ENCODE measurements at regions not wholly inside any gene's neighbourhood (a gene's known extent, or its start where the extent isn't known, plus 50 kb on each side); places are given as distances from the start of the nearest gene placed in this dataset.
"Not testable (repeated sequence)": the region's sequence is repeated elsewhere in the genome, so short reads cannot be mapped to it uniquely, and the experiment has no call there.

GRCh38 chr12:40431169-40431568 lies 206.4 kb downstream of the LRRK2 start:
- no peak for DNase-seq

- no peak for DNase-seq
Measured at GRCh38 chr12:40435251-40435650, 210.5 kb downstream of the LRRK2 start.

- no peak for DNase-seq
Measured at GRCh38 chr12:40435951-40436350, 211.2 kb downstream of the LRRK2 start.

GRCh38 chr12:40436564-40436963 lies 211.8 kb downstream of the LRRK2 start:
- DNase-seq, result no peak

GRCh38 chr12:40439771-40440492 lies 215.1 kb downstream of the LRRK2 start:
- no peak for DNase-seq

GRCh38 chr12:40444174-40444573 lies 219.4 kb downstream of the LRRK2 start:
- no peak for DNase-seq

- peak; percentile 8 for DNase-seq
Measured at GRCh38 chr12:40446385-40446784, 221.6 kb downstream of the LRRK2 start.

GRCh38 chr12:40448523-40448922 lies 223.7 kb downstream of the LRRK2 start:
- DNase-seq, result not testable (repeated sequence)

- DNase-seq, result no peak
Measured at GRCh38 chr12:40451661-40452060, 226.9 kb downstream of the LRRK2 start.

- DNase-seq, result no peak
Measured at GRCh38 chr12:40464121-40464520, 228.1 kb upstream of the CNTN1 start.

GRCh38 chr12:40469736-40470135 lies 222.5 kb upstream of the CNTN1 start:
- DNase-seq, result no peak

GRCh38 chr12:40473962-40474361 lies 218.3 kb upstream of the CNTN1 start:
- no peak for DNase-seq

- DNase-seq, result no peak
Measured at GRCh38 chr12:40474630-40475029, 217.6 kb upstream of the CNTN1 start.

- no peak for DNase-seq
Measured at GRCh38 chr12:40499856-40500255, 192.4 kb upstream of the CNTN1 start.

GRCh38 chr12:40502322-40502721 lies 189.9 kb upstream of the CNTN1 start:
- no peak for DNase-seq

- DNase-seq, result no peak
Measured at GRCh38 chr12:40505327-40505726, 186.9 kb upstream of the CNTN1 start.

GRCh38 chr12:40508421-40508820 lies 183.8 kb upstream of the CNTN1 start:
- no peak for DNase-seq

- no peak for DNase-seq
Measured at GRCh38 chr12:40511341-40511740, 180.9 kb upstream of the CNTN1 start.

GRCh38 chr12:40515041-40515816 lies 177.0 kb upstream of the CNTN1 start:
- peak; percentile 2 for DNase-seq

- no peak for DNase-seq
Measured at GRCh38 chr12:40522837-40523236, 169.4 kb upstream of the CNTN1 start.

- DNase-seq, result no peak
Measured at GRCh38 chr12:40525054-40525453, 167.2 kb upstream of the CNTN1 start.

- DNase-seq, result no peak
Measured at GRCh38 chr12:40534828-40535227, 157.4 kb upstream of the CNTN1 start.

- DNase-seq, result no peak
Measured at GRCh38 chr12:40551466-40551865, 140.8 kb upstream of the CNTN1 start.

GRCh38 chr12:40552868-40553267 lies 139.4 kb upstream of the CNTN1 start:
- no peak for DNase-seq

GRCh38 chr12:40557980-40558379 lies 134.3 kb upstream of the CNTN1 start:
- DNase-seq, result no peak
